ENCODE measurements at regions not wholly inside any gene's neighbourhood (a gene's known extent, or its start where the extent isn't known, plus 50 kb on each side); places are given as distances from the start of the nearest gene placed in this dataset.

DNA sequence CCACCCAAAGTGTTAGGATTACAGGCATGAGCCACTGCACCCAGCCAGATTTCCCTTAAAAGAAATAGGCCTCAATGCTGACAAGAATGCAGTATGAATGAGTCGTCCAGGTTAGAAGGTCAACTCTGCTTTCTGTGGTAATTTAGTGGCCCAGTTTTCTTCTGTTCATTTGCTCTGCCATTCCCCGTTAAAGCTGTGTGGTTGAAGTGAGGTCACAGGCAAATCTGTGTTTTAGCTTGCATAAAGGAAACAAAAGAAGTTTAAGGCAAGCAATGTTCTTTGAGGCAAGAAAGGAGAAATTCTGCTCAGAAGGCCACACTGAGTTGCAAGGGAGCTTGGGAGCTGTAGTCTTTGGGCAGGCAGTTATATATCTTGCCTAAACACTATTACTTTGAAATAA, 176.8 kb downstream of the LARP7 start:
- no peak for DNase-seq (ENCODE audit: extremely low spot score)
- TF ChIP-seq CTBP1 (IDR thresholded peaks at IDR 0.05; ENCODE audit: borderline replicate concordance) (no peak), LEF1 (IDR thresholded peaks at IDR 0.05; ENCODE audit: borderline replicate concordance) (no peak), FOXM1 (IDR thresholded peaks at IDR 0.05; ENCODE audit: borderline replicate concordance) (no peak), BHLHE40 (IDR thresholded peaks at IDR 0.05; ENCODE audit: borderline replicate concordance) (no peak), ARNT (IDR thresholded peaks at IDR 0.05) (no peak), TARDBP (IDR thresholded peaks at IDR 0.05) (no peak), L3MBTL2 (conservative IDR thresholded peaks at IDR 0.05) (no peak), FOXK2 (IDR thresholded peaks at IDR 0.05) (no peak), FOXA1 (IDR thresholded peaks at IDR 0.05) (no peak), SP1 (IDR thresholded peaks at IDR 0.05) (no peak), ELF4 (IDR thresholded peaks at IDR 0.05) (no peak), SUZ12 (IDR thresholded peaks at IDR 0.05) (no peak), HDGF (IDR thresholded peaks at IDR 0.05; ENCODE audit: borderline replicate concordance) (no peak), ZNF384 (IDR thresholded peaks at IDR 0.05) (no peak)
- TF ChIP-seq, protein P1, sequence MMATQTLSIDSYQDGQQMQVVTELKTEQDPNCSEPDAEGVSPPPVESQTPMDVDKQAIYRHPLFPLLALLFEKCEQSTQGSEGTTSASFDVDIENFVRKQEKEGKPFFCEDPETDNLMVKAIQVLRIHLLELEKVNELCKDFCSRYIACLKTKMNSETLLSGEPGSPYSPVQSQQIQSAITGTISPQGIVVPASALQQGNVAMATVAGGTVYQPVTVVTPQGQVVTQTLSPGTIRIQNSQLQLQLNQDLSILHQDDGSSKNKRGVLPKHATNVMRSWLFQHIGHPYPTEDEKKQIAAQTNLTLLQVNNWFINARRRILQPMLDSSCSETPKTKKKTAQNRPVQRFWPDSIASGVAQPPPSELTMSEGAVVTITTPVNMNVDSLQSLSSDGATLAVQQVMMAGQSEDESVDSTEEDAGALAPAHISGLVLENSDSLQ (IDR thresholded peaks at IDR 0.05): no peak
- ChIA-PET POLR2A (interaction anchor here (0.6 kb wide), 1 partner anchor 207 kb away, joined by 3 read pairs; no protein-coding TSS in a partner anchor), CTCF (interaction anchor here (0.7 kb wide), 1 partner anchor 48 kb away, joined by 4 read pairs; no protein-coding TSS in a partner anchor)

DNA sequence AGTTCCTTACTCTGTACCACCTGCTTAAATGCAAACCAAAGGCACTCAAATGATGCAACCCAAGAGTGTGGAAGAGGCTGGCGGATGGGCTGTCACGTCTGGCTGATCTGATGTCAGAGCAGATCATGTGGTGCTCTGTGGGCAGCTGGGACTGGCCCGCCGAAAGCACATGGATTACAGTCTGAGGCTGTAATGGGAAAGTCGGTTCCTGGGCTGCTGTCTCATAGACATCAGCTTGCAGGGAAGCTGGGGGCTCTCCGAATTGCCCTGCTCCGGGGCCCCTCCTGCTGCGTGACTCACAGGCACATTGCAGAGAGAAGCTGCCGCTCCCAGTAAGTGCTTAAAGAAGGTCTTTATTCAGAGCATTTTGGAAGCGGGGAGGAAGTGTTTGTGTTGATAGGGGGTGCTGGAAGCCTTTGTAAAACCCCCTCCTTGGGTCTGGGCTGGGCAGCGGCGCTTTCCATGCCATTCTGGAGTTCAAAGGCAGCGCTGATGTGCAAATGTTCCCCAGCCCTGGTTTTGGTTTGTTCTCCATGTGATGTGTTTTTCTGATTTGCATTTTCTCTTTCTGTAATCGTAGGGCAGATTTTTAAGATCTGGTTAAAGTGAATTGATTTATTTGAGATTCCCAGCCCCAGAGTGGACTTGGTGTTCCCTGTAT, 181.1 kb downstream of the LARP7 start:
- CTCF ChIA-PET: interaction anchor here (1.5 kb wide), 2 partner anchors 54 to 120 kb away, joined by 3 to 4 read pairs; no protein-coding TSS in a partner anchor
- TF ChIP-seq ELF4 (IDR thresholded peaks at IDR 0.05) (no peak), FOXM1 (IDR thresholded peaks at IDR 0.05; ENCODE audit: borderline replicate concordance) (0 out of 2 replicates have a peak, but pooled peaks have one; percentile 46), L3MBTL2 (conservative IDR thresholded peaks at IDR 0.05) (peak; percentile 93), ARNT (IDR thresholded peaks at IDR 0.05) (0 out of 2 replicates have a peak, but pooled peaks have one; percentile 22)
- TF ChIP-seq, protein P1 (IDR thresholded peaks at IDR 0.05): peak; percentile 88
- POLR2A ChIA-PET: interaction anchor here (1.0 to 1.2 kb wide), 3 partner anchors 17 to 112 kb away, joined by 3 to 4 read pairs (median 4); no protein-coding TSS in a partner anchor
- DNase-seq (ENCODE audit: extremely low spot score): peak; percentile 89

DNA sequence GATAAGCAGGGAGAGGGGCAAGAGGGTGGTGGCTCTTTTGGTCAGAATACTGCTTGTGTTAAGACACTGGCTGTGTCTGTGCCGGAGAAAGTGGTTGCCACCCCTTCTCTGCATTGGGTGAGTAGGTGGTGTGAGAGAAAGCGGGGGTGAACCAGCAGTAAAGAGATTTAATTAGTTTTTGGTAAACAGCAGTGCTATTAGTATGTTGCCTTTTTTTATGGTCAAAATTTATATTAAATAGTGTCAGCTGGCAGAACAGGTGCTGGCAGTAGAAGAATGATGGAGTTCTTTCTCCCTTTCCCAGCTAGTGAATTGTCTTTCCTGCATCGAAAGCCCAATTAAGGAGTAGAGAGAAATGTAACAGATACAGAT, 181.6 kb downstream of the LARP7 start:
- CTCF ChIA-PET: interaction anchor here (1.5 kb wide), 1 partner anchor 55 kb away, joined by 3 read pairs; no protein-coding TSS in a partner anchor
- POLR2A ChIA-PET: no interaction called here
- peak; percentile 26 for DNase-seq (ENCODE audit: extremely low spot score)
- TF ChIP-seq, protein P1 (IDR thresholded peaks at IDR 0.05): no peak
- TF ChIP-seq L3MBTL2 (conservative IDR thresholded peaks at IDR 0.05): no peak
- TF ChIP-seq LEF1 (IDR thresholded peaks at IDR 0.05; ENCODE audit: borderline replicate concordance): no peak
- no peak for TF ChIP-seq TARDBP (IDR thresholded peaks at IDR 0.05)
- TF ChIP-seq HDGF (IDR thresholded peaks at IDR 0.05; ENCODE audit: borderline replicate concordance): no peak
- no peak for TF ChIP-seq FOXA1 (IDR thresholded peaks at IDR 0.05)
- no peak for TF ChIP-seq SUZ12 (IDR thresholded peaks at IDR 0.05)

DNA sequence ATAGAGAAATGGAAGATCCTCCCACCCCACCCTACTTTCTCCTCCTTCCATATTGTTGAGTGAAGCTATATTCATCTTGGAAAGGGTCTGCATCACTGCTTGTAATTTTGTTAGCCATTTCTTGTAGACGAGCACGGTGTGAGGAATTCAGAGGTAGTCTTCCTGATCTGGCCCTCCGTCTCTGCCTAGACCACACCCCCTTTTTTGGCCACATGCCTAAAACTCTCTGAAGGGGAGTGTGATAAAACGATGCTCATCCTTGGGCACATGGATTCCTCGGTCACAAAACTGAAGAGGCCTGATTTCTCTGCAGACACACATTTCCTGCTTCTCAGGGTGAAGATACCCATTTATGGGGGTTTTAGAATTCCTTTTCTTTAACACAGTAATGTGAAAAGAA, 182.8 kb downstream of the LARP7 start:
- ChIA-PET CTCF (no interaction called here), POLR2A (no interaction called here)
- TF ChIP-seq LEF1 (IDR thresholded peaks at IDR 0.05; ENCODE audit: borderline replicate concordance) (no peak), FOXM1 (IDR thresholded peaks at IDR 0.05; ENCODE audit: borderline replicate concordance) (no peak), SP1 (IDR thresholded peaks at IDR 0.05) (no peak)
- DNase-seq (ENCODE audit: extremely low spot score): no peak

DNA sequence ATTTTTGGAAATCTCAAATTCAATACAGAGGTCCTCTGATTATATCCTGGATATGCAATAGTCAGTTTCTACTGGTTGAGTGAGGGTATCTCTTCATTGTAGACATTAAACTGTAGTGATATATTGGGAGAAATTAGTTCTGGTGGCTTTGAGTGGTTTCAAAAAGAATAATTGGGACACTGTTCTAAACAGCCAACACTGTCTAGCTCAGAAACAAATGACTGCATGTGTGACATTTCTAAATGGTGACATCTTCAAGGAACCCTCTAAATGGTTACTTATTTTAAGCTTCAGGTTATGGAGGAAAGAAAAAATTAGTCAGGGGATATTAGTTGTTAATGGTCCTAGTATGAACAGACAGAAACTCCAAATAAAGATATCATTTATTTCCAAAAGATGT, 186.2 kb downstream of the LARP7 start:
- CTCF ChIA-PET: no interaction called here
- TF ChIP-seq SUZ12 (IDR thresholded peaks at IDR 0.05) (no peak), BHLHE40 (IDR thresholded peaks at IDR 0.05; ENCODE audit: borderline replicate concordance) (no peak), FOXM1 (IDR thresholded peaks at IDR 0.05; ENCODE audit: borderline replicate concordance) (no peak), TARDBP (IDR thresholded peaks at IDR 0.05) (no peak), HDGF (IDR thresholded peaks at IDR 0.05; ENCODE audit: borderline replicate concordance) (no peak), FOXK2 (IDR thresholded peaks at IDR 0.05) (no peak), ZNF384 (IDR thresholded peaks at IDR 0.05) (no peak), ARNT (IDR thresholded peaks at IDR 0.05) (no peak), CTBP1 (IDR thresholded peaks at IDR 0.05; ENCODE audit: borderline replicate concordance) (no peak), NFRKB (IDR thresholded peaks at IDR 0.05) (no peak), SP1 (IDR thresholded peaks at IDR 0.05) (no peak), FOXA1 (IDR thresholded peaks at IDR 0.05) (no peak), ELF4 (IDR thresholded peaks at IDR 0.05) (no peak), LEF1 (IDR thresholded peaks at IDR 0.05; ENCODE audit: borderline replicate concordance) (no peak), L3MBTL2 (conservative IDR thresholded peaks at IDR 0.05) (no peak)
- TF ChIP-seq, protein P1 (IDR thresholded peaks at IDR 0.05): no peak
- POLR2A ChIA-PET: no interaction called here
- DNase-seq (ENCODE audit: extremely low spot score): no peak

DNA sequence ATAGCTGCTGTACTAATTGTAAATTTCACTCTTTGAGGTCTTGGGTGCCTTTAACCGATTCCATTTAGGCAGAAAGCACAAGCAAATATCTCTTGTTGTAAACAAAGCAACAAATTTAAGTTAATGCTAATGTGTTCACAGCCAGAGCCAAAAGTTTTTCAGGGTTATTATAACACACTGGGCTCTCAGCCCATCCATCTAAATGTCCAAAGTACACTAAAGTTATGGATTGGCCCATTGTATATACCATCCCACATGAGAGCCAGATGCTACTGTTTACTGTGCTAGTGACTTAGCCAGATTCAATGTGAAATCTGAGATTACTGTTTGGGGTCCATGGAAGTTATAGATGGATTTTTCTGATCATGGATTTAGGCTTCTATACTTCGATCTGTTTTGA, 186.7 kb downstream of the LARP7 start:
- TF ChIP-seq FOXA1 (IDR thresholded peaks at IDR 0.05) (no peak), ELF4 (IDR thresholded peaks at IDR 0.05) (no peak), FOXK2 (IDR thresholded peaks at IDR 0.05) (no peak), NFRKB (IDR thresholded peaks at IDR 0.05) (no peak), CTBP1 (IDR thresholded peaks at IDR 0.05; ENCODE audit: borderline replicate concordance) (no peak), SUZ12 (IDR thresholded peaks at IDR 0.05) (no peak), L3MBTL2 (conservative IDR thresholded peaks at IDR 0.05) (no peak), ARNT (IDR thresholded peaks at IDR 0.05) (no peak), HDGF (IDR thresholded peaks at IDR 0.05; ENCODE audit: borderline replicate concordance) (no peak), TARDBP (IDR thresholded peaks at IDR 0.05) (no peak), SP1 (IDR thresholded peaks at IDR 0.05) (no peak), LEF1 (IDR thresholded peaks at IDR 0.05; ENCODE audit: borderline replicate concordance) (no peak), FOXM1 (IDR thresholded peaks at IDR 0.05; ENCODE audit: borderline replicate concordance) (no peak), BHLHE40 (IDR thresholded peaks at IDR 0.05; ENCODE audit: borderline replicate concordance) (no peak), ZNF384 (IDR thresholded peaks at IDR 0.05) (no peak)
- TF ChIP-seq, protein P1 (IDR thresholded peaks at IDR 0.05): no peak
- DNase-seq (ENCODE audit: extremely low spot score): no peak
- ChIA-PET CTCF (no interaction called here), POLR2A (no interaction called here)

All from HEK293T (cell line).